Spleen (tissue), 11 donors: ENCODE measurements at regions not wholly inside any gene's neighbourhood (a gene's known extent, or its start where the extent isn't known, plus 50 kb on each side); places are given as distances from the start of the nearest gene placed in this dataset.

Experiments
- DNase-seq: peaks from one replicate; pipeline ENCODE4 v3.0.0-alpha.2; 2020
- H3K27ac ChIP-seq, 8 donors: fragments of 200-600 bp; sonication (generic) in 7 of 8; 1 replicate in 4 of 8; 2 replicates in 4 of 8; pipeline versions ENCODE4 v1.5.0 to v1.8.0; 2016 to 2021; ENCODE audit warnings: inconsistent platforms in 4 of 8, mild to moderate bottlenecking in 4 of 8, moderate library complexity in 1 of 8
- H3K27me3 ChIP-seq, 7 donors: fragments of 200-600 bp; sonication (generic) in 6 of 7; replicated peaks in 1 of 7; 1 replicate in 4 of 7; 2 replicates in 3 of 7; pipeline versions ENCODE4 v1.5.0 to v1.8.0; 2016 to 2021; ENCODE audit warnings: inconsistent platforms in 3 of 7, mild to moderate bottlenecking in 1 of 7
- H3K36me3 ChIP-seq, 6 donors: fragments of 200-600 bp; sonication (generic) in 5 of 6; 1 replicate in 4 of 6; 2 replicates in 2 of 6; pipeline versions ENCODE4 v1.5.0 to v1.8.0; 2016 to 2021; ENCODE audit warnings: inconsistent platforms in 2 of 6
- H3K4me1 ChIP-seq, 6 donors: fragments of 200-600 bp; sonication (generic) in 5 of 6; 1 replicate in 3 of 6; 2 replicates in 3 of 6; pipeline versions ENCODE4 v1.5.0 to v1.8.0; 2016 to 2021; ENCODE audit warnings: inconsistent platforms in 3 of 6
- H3K4me3 ChIP-seq, 8 donors: fragments of 200-600 bp; sonication (generic) in 7 of 8; 1 replicate in 4 of 8; 2 replicates in 4 of 8; pipeline versions ENCODE4 v1.5.0 to v1.8.0; 2016 to 2021; ENCODE audit warnings: inconsistent platforms in 4 of 8, mild to moderate bottlenecking in 4 of 8, moderate library complexity in 2 of 8
- H3K9me3 ChIP-seq, 8 donors: fragments of 200-600 bp; sonication (generic) in 7 of 8; 1 replicate in 4 of 8; 2 replicates in 4 of 8; pipeline versions ENCODE4 v1.5.0 to v1.8.0; 2016 to 2021; ENCODE audit warnings: inconsistent platforms in 4 of 8
- CTCF ChIP-seq, 11 experiments: fragments of 200-600 bp in 7 of 11; fragments of 450-650 bp in 4 of 11; sonication (generic) in 4 of 11; IDR thresholded peaks in 8 of 11; conservative IDR thresholded peaks in 3 of 11; 1 replicate in 7 of 11; 2 replicates in 4 of 11; pipeline versions ENCODE4 v1.4.0 to v1.8.0; 2016 to 2021; ENCODE audit warnings: antibody characterized with exemption in 11 of 11, inconsistent platforms in 4 of 11, mild to moderate bottlenecking in 1 of 11
- POLR2A ChIP-seq, 3 donors: fragments of 450-650 bp; IDR thresholded peaks; one replicate each; pipeline ENCODE4 v1.5.1; 2017; ENCODE audit warnings: antibody characterized with exemption in 3 of 3, mild to moderate bottlenecking in 1 of 3
- POLR2AphosphoS5 ChIP-seq, 3 donors: sonication (generic); formaldehyde crosslinking; IDR thresholded peaks; one replicate each; pipeline ENCODE4 v1.5.1; 2017; ENCODE audit warnings: antibody characterized with exemption in 3 of 3
- WGBS, 5 donors: extraction: QIAGEN DNeasy Blood & Tissue Kit in 3 of 5; methylation state at CpG; one replicate each; pipeline versions ENCODE4 v1.1.5 to v1.1.7; 2013 to 2018; 5-methylcytosine and 5-hydroxymethylcytosine counted together
- intact Hi-C: fragments of 100-400 bp; cut with DNase I; formaldehyde crosslinking; loops from one replicate; pipeline ENCODE4 v1.15.0; 2023; ENCODE audit warnings: low total_unique reads
- donor health status: healthy with polysubstance abuse.
- donor health status: DM: no; HTN: no; CAD: no; lungs with moderate emphysema.
- donor health status: DM: no; HTN: no; CAD: no.
- donor health status: Bipolar disorder and iron deficiency.
- donor health status: healthy.
- donor health status: DM: no; HTN: no; CAD: no.
- donor health status: DM: yes; HTN: yes; CAD: no.

GRCh38 chr4:29708473-29708872 is 1011.7 kb upstream of the PCDH7 start:
- H3K27ac ChIP-seq, result no peak overlapping the region
- WGBS, 5 donors, result 72 to 91% (median 83%) methylated on average over 3 of the region's 3 CpGs
- TF ChIP-seq CTCF (IDR thresholded peaks at IDR 0.05 in 8 of 11, conservative IDR thresholded peaks at IDR 0.05 in 3 of 11) (no peak), POLR2AphosphoS5 (IDR thresholded peaks at IDR 0.05) (no peak), POLR2A (IDR thresholded peaks at IDR 0.05) (no peak)
- no peak overlapping the region for H3K4me3 ChIP-seq
- no peaks in the 10 kb centered on the region for H3K4me1 ChIP-seq
- no peak for DNase-seq
- peaks cover 0 to 34% (median 16%) of the 10 kb centered on the region in 8 donors for H3K9me3 ChIP-seq
- no peaks in the 10 kb centered on the region for H3K27me3 ChIP-seq
- intact Hi-C loops, result no loop called here
- no peaks in the 10 kb centered on the region for H3K36me3 ChIP-seq

- DNase-seq, result no peak
- no peak for TF ChIP-seq POLR2AphosphoS5 (IDR thresholded peaks at IDR 0.05)
- no peak for TF ChIP-seq POLR2A (IDR thresholded peaks at IDR 0.05)
- TF ChIP-seq CTCF (IDR thresholded peaks at IDR 0.05 in 8 of 11, conservative IDR thresholded peaks at IDR 0.05 in 3 of 11), result no peak
- H3K36me3 ChIP-seq, result no peaks in the 10 kb centered on the region
- H3K4me3 ChIP-seq, result no peak overlapping the region
- 79 to 100% (median 88%) methylated on average over 1 of the region's 1 CpG for WGBS, 5 donors
- intact Hi-C loops, result no loop called here
- H3K27ac ChIP-seq, result no peak overlapping the region
- H3K27me3 ChIP-seq, result no peaks in the 10 kb centered on the region
- peaks cover 0 to 32% (median 16%) of the 10 kb centered on the region in 8 donors for H3K9me3 ChIP-seq
- H3K4me1 ChIP-seq, result no peaks in the 10 kb centered on the region
Observed at GRCh38 chr4:29710519-29710918, 1009.6 kb upstream of the PCDH7 start.

- no peaks in the 10 kb centered on the region for H3K36me3 ChIP-seq
- TF ChIP-seq CTCF (IDR thresholded peaks at IDR 0.05 in 8 of 11, conservative IDR thresholded peaks at IDR 0.05 in 3 of 11) (no peak), POLR2AphosphoS5 (IDR thresholded peaks at IDR 0.05) (no peak), POLR2A (IDR thresholded peaks at IDR 0.05) (no peak)
- H3K27ac ChIP-seq, result no peak overlapping the region
- H3K4me3 ChIP-seq, result no peak overlapping the region
- DNase-seq, result no peak
- H3K27me3 ChIP-seq, result no peaks in the 10 kb centered on the region
- peaks cover 0 to 25% (median 13%) of the 10 kb centered on the region in 8 donors for H3K9me3 ChIP-seq
- intact Hi-C loops, result no loop called here
- 65 to 84% (median 76%) methylated on average over 2 of the region's 2 CpGs for WGBS, 5 donors
- no peaks in the 10 kb centered on the region for H3K4me1 ChIP-seq
Observed at GRCh38 chr4:29711226-29711625, 1008.9 kb upstream of the PCDH7 start.

GRCh38 chr4:29717287-29718057 is 1002.7 kb upstream of the PCDH7 start:
- no peak for DNase-seq
- no peak overlapping the region for H3K27ac ChIP-seq
- no peak overlapping the region for H3K4me3 ChIP-seq
- intact Hi-C loops, result no loop called here
- TF ChIP-seq CTCF (IDR thresholded peaks at IDR 0.05 in 8 of 11, conservative IDR thresholded peaks at IDR 0.05 in 3 of 11) (no peak), POLR2AphosphoS5 (IDR thresholded peaks at IDR 0.05) (no peak), POLR2A (IDR thresholded peaks at IDR 0.05) (no peak)
- H3K36me3 ChIP-seq, result no peaks in the 10 kb centered on the region
- no peaks in the 10 kb centered on the region for H3K4me1 ChIP-seq
- H3K27me3 ChIP-seq, result no peaks in the 10 kb centered on the region
- H3K9me3 ChIP-seq, result no peaks in the 10 kb centered on the region
- WGBS, 5 donors, result 85 to 93% (median 88%) methylated on average over 10 of the region's 10 CpGs
